Lower lobe of right lung (tissue), 2 donors: ENCODE measurements at regions not wholly inside any gene's neighbourhood (a gene's known extent, or its start where the extent isn't known, plus 50 kb on each side); places are given as distances from the start of the nearest gene placed in this dataset.
"Not testable (repeated sequence)": the region's sequence is repeated elsewhere in the genome, so short reads cannot be mapped to it uniquely, and the experiment has no call there.

Experiments
- ATAC-seq, 2 donors: fragments of 200-7000 bp; cut with Tn5 transposase; one replicate each; pipeline ENCODE4 v1.9.1; 2020 to 2022; ENCODE audit warnings: mild to moderate bottlenecking in 2 of 2, moderate library complexity in 2 of 2
- DNase-seq: peaks from one replicate; pipeline ENCODE4 v3.0.0-alpha.2; 2020
- H3K27ac ChIP-seq: fragments of 200-600 bp; one replicate; pipeline ENCODE4 v1.8.0; 2022
- H3K27me3 ChIP-seq: fragments of 200-600 bp; one replicate; pipeline ENCODE4 v1.8.0; 2022; ENCODE audit warnings: low read depth
- H3K36me3 ChIP-seq: fragments of 200-600 bp; one replicate; pipeline ENCODE4 v1.8.0; 2022; ENCODE audit warnings: mild to moderate bottlenecking
- H3K4me1 ChIP-seq: fragments of 200-600 bp; one replicate; pipeline ENCODE4 v1.8.0; 2022
- H3K4me3 ChIP-seq: fragments of 200-600 bp; one replicate; pipeline ENCODE4 v1.8.0; 2022; ENCODE audit warnings: mild to moderate bottlenecking
- H3K9me3 ChIP-seq: fragments of 200-600 bp; one replicate; pipeline ENCODE4 v1.8.0; 2022
- CTCF ChIP-seq: fragments of 200-600 bp; IDR thresholded peaks from one replicate; pipeline ENCODE4 v1.8.0; 2022; ENCODE audit warnings: antibody characterized with exemption, mild to moderate bottlenecking
- intact Hi-C: fragments of 100-400 bp; cut with DNase I; formaldehyde crosslinking; loops from one replicate; pipeline ENCODE4 v1.11.0; 2022
- donor health status: DM: no; HTN: yes; CAD: no; lungs with severe emphysema.

DNA sequence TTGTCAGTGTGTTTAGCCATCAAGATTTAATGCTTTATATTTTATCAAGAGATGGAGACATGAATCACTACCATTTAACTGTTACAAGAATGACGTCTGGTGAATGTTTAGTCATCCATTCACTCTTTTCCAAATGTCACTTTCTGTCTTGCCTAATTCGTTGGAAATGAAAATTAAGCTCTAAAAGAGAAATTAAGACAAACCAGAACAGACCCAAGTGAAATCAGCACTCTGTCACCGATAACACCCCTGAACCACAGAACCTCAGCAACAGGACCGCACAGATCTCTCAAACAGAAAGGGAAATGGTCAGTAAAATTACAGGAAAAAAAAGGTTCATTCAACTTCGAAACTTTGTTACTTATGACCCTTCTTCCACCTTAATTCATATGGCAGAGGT lies 320.9 kb downstream of the BCL2L11 start:
- H3K9me3 ChIP-seq, H3K27ac ChIP-seq, intact Hi-C loops, H3K27me3 ChIP-seq, H3K36me3 ChIP-seq, DNase-seq, H3K4me1 ChIP-seq, ATAC-seq, H3K4me3 ChIP-seq: not testable (repeated sequence)

DNA sequence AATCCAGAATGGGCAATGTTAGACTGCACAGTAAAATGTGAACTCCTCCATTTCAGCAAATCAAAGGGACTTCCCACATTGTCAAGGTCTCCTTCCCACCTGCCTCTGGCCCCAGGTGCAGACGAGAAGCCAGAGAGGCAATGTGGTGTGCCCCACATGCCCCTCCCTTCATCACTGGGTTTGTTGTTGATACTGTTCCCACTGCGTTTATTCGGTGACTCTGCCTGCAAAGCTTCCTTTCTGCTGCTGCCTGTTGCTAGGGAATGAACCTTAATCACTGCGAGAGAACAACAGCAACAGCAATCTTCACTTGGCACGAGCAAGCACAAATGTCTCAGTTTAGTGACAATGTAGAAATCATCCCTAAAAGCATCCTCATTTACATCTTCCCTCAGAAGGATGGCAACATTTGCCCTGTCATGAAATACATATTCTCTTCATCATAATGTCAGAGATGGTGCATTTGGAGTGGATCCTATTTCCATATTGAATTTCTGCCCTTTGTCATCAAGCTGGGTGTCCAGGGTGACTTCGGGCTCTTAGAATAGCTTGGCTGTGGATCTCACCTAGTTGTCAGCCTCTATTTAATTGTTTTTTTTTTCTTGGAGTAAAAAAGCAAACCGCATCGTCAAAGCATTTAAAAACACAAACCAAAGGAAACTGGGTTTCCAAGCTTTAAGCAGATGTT lies 322.2 kb downstream of the BCL2L11 start:
- ATAC-seq: peak in 1 of 2 donors; percentile 27
- H3K4me1 ChIP-seq, H3K36me3 ChIP-seq, intact Hi-C loops, DNase-seq, H3K9me3 ChIP-seq, H3K27ac ChIP-seq, H3K27me3 ChIP-seq, H3K4me3 ChIP-seq: not testable (repeated sequence)

DNA sequence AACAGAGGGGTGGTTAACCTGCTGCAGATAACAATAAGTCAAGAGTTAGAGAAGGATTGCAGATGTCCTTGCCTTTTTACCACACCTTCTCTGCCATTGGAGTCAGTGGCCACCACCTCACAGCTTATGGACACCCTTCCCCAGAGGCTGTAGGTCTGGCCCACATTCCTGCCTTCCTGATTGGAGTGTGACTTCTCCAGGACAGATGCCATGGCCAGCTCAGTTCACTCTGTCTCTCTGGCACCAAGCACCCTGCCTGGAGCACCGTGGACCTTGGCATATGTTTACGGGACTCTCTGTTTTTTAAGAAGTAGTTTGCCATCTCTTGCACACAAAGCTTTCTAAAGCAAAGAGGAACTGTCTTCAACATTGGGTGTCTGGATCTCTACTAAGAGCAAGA lies 323.8 kb downstream of the BCL2L11 start:
- H3K4me1 ChIP-seq, DNase-seq, H3K27ac ChIP-seq, H3K4me3 ChIP-seq, intact Hi-C loops, H3K9me3 ChIP-seq, H3K36me3 ChIP-seq, ATAC-seq, H3K27me3 ChIP-seq: not testable (repeated sequence)

- ATAC-seq, H3K4me3 ChIP-seq, DNase-seq: not testable (repeated sequence)
These were observed 324.6 kb downstream of the BCL2L11 start for GRCh38 chr2:111445191-111445929.

DNA sequence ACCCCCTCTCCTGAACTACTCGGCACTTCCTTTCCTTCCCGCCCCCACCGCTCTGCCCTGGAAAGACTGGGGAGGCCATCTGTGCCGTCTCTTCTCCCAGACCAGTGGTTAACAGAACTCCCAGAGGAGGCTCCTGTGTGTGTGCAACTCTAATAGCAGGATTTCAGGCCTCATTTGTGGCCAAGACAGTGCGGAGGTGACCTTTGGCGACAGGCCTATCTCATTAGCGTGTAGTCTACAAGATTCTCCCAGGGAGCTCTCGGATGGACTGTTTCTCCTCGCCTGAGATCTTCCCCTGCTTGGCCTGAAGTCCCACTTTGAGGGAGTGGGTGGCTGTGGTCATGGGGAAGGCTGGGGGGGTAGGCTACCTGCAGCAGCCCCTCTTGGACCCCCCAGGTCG lies 325.2 kb downstream of the BCL2L11 start:
- H3K36me3 ChIP-seq, H3K4me3 ChIP-seq, H3K9me3 ChIP-seq, ATAC-seq, H3K27ac ChIP-seq, DNase-seq, intact Hi-C loops, H3K27me3 ChIP-seq, H3K4me1 ChIP-seq: not testable (repeated sequence)

More at GRCh38 chr2:111445191-111445929, 324.6 kb downstream of the BCL2L11 start:
- intact Hi-C loops, H3K27me3 ChIP-seq, H3K36me3 ChIP-seq, H3K4me1 ChIP-seq, H3K9me3 ChIP-seq, H3K27ac ChIP-seq: not testable (repeated sequence)

DNA sequence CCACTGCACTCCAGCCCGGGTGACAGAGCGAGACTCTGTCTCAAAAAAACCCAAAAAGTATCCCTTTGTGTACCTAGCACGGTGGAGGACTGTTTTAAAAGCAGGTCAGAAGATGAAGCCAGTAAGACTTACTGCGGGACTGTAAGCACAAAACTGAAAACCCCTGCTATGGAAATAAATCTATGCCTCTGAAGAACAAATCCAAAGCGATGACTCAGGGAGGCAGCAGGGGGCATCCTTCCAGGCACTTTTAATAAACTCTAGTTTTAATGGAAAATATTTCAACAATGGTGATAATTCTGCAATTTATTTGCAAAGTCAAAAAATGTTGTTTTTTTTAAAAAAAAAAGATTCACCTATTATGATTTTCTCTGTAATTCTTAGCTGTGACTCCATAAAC lies 326.8 kb downstream of the BCL2L11 start:
- H3K9me3 ChIP-seq, H3K36me3 ChIP-seq, H3K4me3 ChIP-seq, intact Hi-C loops, H3K4me1 ChIP-seq, ATAC-seq, DNase-seq, H3K27ac ChIP-seq, H3K27me3 ChIP-seq: not testable (repeated sequence)
- peak; percentile 10 for TF ChIP-seq CTCF

DNA sequence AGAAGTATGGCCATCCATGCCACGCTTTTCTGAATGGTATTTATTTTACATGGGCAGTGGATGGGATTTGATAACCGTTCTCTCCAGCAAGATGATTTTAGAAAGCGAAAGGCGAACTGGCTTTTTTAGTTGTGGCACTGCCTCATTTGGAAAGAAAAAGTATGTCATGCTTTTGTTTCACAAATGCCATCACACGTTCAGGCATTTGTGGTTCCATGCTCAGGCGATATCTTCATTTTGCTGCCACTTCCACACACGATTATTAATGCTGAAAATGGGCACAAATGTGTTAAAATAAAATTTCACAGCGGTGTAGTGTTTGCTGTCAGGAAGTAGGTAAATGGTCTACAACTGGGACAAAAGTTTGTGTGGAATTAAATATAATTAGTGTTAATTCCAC lies 328.1 kb downstream of the BCL2L11 start:
- H3K27ac ChIP-seq: not testable (repeated sequence)

GRCh38 chr2:111450526-111450925 lies 329.8 kb downstream of the BCL2L11 start:
- H3K36me3 ChIP-seq, H3K27me3 ChIP-seq, H3K4me3 ChIP-seq, DNase-seq, H3K27ac ChIP-seq, H3K9me3 ChIP-seq, intact Hi-C loops, ATAC-seq, H3K4me1 ChIP-seq: not testable (repeated sequence)

More for the DNA sequence above, 328.1 kb downstream of the BCL2L11 start:
- DNase-seq, H3K27me3 ChIP-seq, H3K36me3 ChIP-seq, intact Hi-C loops, H3K9me3 ChIP-seq, ATAC-seq, H3K4me3 ChIP-seq, H3K4me1 ChIP-seq: not testable (repeated sequence)

GRCh38 chr2:111451692-111452199 lies 331.0 kb downstream of the BCL2L11 start:
- H3K4me1 ChIP-seq, H3K36me3 ChIP-seq, H3K27ac ChIP-seq, DNase-seq, H3K9me3 ChIP-seq, intact Hi-C loops, ATAC-seq, H3K27me3 ChIP-seq: not testable (repeated sequence)
- H3K4me3 ChIP-seq: peak overlapping the region; percentile 16

- H3K4me1 ChIP-seq, H3K27ac ChIP-seq, ATAC-seq, H3K27me3 ChIP-seq, H3K9me3 ChIP-seq, DNase-seq, H3K36me3 ChIP-seq, intact Hi-C loops: not testable (repeated sequence)
- H3K4me3 ChIP-seq: peak overlapping the region; percentile 16
These were observed 331.5 kb downstream of the BCL2L11 start for GRCh38 chr2:111452208-111452607.

- ATAC-seq: peak; percentile 12 to 37
- intact Hi-C loops, H3K4me1 ChIP-seq, H3K36me3 ChIP-seq, H3K27me3 ChIP-seq, H3K27ac ChIP-seq, H3K9me3 ChIP-seq, H3K4me3 ChIP-seq, DNase-seq: not testable (repeated sequence)
These were observed 332.6 kb downstream of the BCL2L11 start for GRCh38 chr2:111453308-111453707.

- H3K4me3 ChIP-seq, DNase-seq, H3K27ac ChIP-seq, H3K36me3 ChIP-seq, H3K9me3 ChIP-seq, intact Hi-C loops, H3K27me3 ChIP-seq, H3K4me1 ChIP-seq: not testable (repeated sequence)
- ATAC-seq: peak; percentile 43 to 52
These were observed 333.1 kb downstream of the BCL2L11 start for GRCh38 chr2:111453816-111454215.
